ENCODE measurements at regions not wholly inside any gene's neighbourhood (a gene's known extent, or its start where the extent isn't known, plus 50 kb on each side); places are given as distances from the start of the nearest gene placed in this dataset.

GRCh38 chr3:70789878-70790277 lies 477.4 kb upstream of the MDFIC2 start:
- no peak for DNase-seq

GRCh38 chr3:70780790-70781189 lies 468.4 kb upstream of the MDFIC2 start:
- DNase-seq: no peak

GRCh38 chr3:70779296-70779695 lies 466.9 kb upstream of the MDFIC2 start:
- DNase-seq: no peak

GRCh38 chr3:70776081-70776480 lies 463.6 kb upstream of the MDFIC2 start:
- no peak for DNase-seq

- no peak for DNase-seq
These were observed 462.8 kb upstream of the MDFIC2 start for GRCh38 chr3:70775257-70775656.

GRCh38 chr3:70774641-70775040 lies 462.2 kb upstream of the MDFIC2 start:
- no peak for DNase-seq

GRCh38 chr3:70771426-70772147 lies 459.1 kb upstream of the MDFIC2 start:
- DNase-seq: no peak

GRCh38 chr3:70770650-70771049 lies 458.2 kb upstream of the MDFIC2 start:
- no peak for DNase-seq

GRCh38 chr3:70766301-70766700 lies 453.9 kb upstream of the MDFIC2 start:
- DNase-seq: no peak

GRCh38 chr3:70763894-70764293 lies 451.5 kb upstream of the MDFIC2 start:
- no peak for DNase-seq

- no peak for DNase-seq
These were observed 445.2 kb upstream of the MDFIC2 start for GRCh38 chr3:70757658-70758057.

- no peak for DNase-seq
These were observed 443.1 kb upstream of the MDFIC2 start for GRCh38 chr3:70755526-70755925.

GRCh38 chr3:70754314-70754713 lies 441.9 kb upstream of the MDFIC2 start:
- DNase-seq: no peak

- no peak for DNase-seq
These were observed 441.1 kb upstream of the MDFIC2 start for GRCh38 chr3:70753572-70753971.

GRCh38 chr3:70752051-70752450 lies 439.6 kb upstream of the MDFIC2 start:
- DNase-seq: no peak

- no peak for DNase-seq
These were observed 436.7 kb upstream of the MDFIC2 start for GRCh38 chr3:70749122-70749521.

- DNase-seq: no peak
These were observed 436.2 kb upstream of the MDFIC2 start for GRCh38 chr3:70748593-70748992.

- DNase-seq: no peak
These were observed 435.4 kb upstream of the MDFIC2 start for GRCh38 chr3:70747847-70748246.

GRCh38 chr3:70744536-70744935 lies 432.1 kb upstream of the MDFIC2 start:
- DNase-seq: no peak

GRCh38 chr3:70743754-70744153 lies 431.3 kb upstream of the MDFIC2 start:
- DNase-seq: no peak

GRCh38 chr3:70742081-70742480 lies 429.6 kb upstream of the MDFIC2 start:
- DNase-seq: no peak

- DNase-seq: no peak
These were observed 428.4 kb upstream of the MDFIC2 start for GRCh38 chr3:70740872-70741271.

- no peak for DNase-seq
These were observed 427.6 kb upstream of the MDFIC2 start for GRCh38 chr3:70740071-70740470.

- no peak for DNase-seq
These were observed 425.8 kb upstream of the MDFIC2 start for GRCh38 chr3:70738291-70738681.

GRCh38 chr3:70737666-70738290 lies 425.3 kb upstream of the MDFIC2 start:
- DNase-seq: no peak
